HepG2 (cell line): ENCODE measurements at regions not wholly inside any gene's neighbourhood (a gene's known extent, or its start where the extent isn't known, plus 50 kb on each side); places are given as distances from the start of the nearest gene placed in this dataset.

ENCODE experiments used
- BRCA1 ChIP-seq: sonication (generic); formaldehyde crosslinking; IDR thresholded peaks from 2 replicates; pipeline ENCODE4 v1.4.0; 2020; ENCODE audit warnings: missing genetic modification reagents
- CTCF ChIP-seq: sonication (generic); formaldehyde crosslinking; IDR thresholded peaks from 2 replicates; pipeline ENCODE4 v1.5.0; 2020; ENCODE audit warnings: mild to moderate bottlenecking, missing genetic modification reagents, moderate library complexity
- NAIF1 ChIP-seq: sonication (generic); formaldehyde crosslinking; IDR thresholded peaks from 2 replicates; pipeline ENCODE4 v1.5.0; 2020; ENCODE audit warnings: mild to moderate bottlenecking, missing genetic modification reagents, borderline replicate concordance
- SMARCE1 ChIP-seq: fragments of 450-650 bp; IDR thresholded peaks from 2 replicates; pipeline ENCODE4 v1.6.1; 2017; ENCODE audit warnings: borderline replicate concordance
- ZNF496 ChIP-seq: sonication (generic); formaldehyde crosslinking; IDR thresholded peaks from 2 replicates; pipeline ENCODE4 v1.8.1; 2023; ENCODE audit warnings: mild to moderate bottlenecking, moderate library complexity, missing genetic modification reagents; ENCODE audit not compliant: insufficient replicate concordance

GRCh38 chr2:210963386-210963785 lies 407.0 kb downstream of the CPS1 start:
- TF ChIP-seq CTCF (CRISPR knock-in tag) = no peak
- no peak for TF ChIP-seq ZNF496 (CRISPR knock-in tag)
- no peak for TF ChIP-seq SMARCE1
- TF ChIP-seq BRCA1 (CRISPR knock-in tag) = no peak
- TF ChIP-seq NAIF1 (CRISPR knock-in tag) = no peak
